Jurkat, Clone E6-1 (cell line): ENCODE measurements at regions not wholly inside any gene's neighbourhood (a gene's known extent, or its start where the extent isn't known, plus 50 kb on each side); places are given as distances from the start of the nearest gene placed in this dataset.

Source experiments
- DNase-seq: peaks from one replicate; pipeline ENCODE4 v3.0.0-alpha.2; 2011; ENCODE audit warnings: low read depth, low spot score
- H3K4me3 ChIP-seq: 2 replicates; pipeline ENCODE4 v1.5.1; 2011; ENCODE audit warnings: mild to moderate bottlenecking, low read length, control low read depth, moderate library complexity

DNA sequence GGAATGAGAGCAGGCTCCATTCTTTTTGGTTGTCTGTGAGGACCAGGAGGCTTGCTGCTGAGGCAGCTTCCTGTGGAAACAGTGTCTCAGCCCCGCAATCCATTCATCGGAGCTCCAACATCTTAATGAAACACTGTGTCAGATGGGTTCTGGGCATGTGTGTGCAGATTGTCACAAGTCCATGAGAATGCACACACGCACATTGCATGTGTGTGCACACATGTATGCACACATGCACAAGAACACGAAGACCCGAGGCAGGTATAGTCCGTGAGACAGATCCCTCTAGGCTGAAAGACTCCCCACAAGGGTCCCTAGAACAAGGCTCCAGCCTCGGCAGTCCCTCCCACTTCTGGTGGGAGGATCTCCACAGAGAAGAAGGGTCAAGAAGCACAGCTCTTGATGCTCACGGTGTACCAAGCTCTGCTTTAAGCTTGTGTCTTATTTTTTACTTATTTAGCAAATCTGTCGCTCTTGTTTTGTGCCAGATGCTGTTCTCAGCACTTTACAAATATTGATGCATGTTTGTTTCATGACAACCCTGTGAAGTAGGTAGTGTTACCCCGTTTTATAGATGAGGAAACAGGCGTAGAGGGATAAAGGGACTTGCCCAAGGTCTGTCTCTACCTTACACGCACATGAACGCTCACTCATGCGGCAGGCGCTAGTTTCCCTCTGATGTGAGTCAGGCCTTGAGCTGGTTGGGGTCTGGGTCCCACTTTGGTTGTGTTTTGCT, 213.1 kb downstream of the SEC14L1 start:
- no peak overlapping the region for H3K4me3 ChIP-seq
- DNase-seq = no peak

DNA sequence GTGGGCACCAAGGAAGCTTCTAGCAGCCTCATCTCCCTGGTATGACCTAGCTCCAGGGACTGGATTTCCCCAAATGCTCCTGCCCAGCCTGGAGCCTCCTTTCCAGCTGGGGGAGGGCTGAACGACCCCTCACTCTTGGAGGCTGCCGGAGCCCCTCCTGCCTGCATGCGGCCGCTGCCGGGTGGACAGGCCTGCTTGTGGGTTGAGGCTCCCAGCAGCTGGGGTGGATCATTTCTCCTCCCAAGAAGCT, 213.6 kb downstream of the SEC14L1 start:
- H3K4me3 ChIP-seq = no peak overlapping the region
- DNase-seq = no peak

DNA sequence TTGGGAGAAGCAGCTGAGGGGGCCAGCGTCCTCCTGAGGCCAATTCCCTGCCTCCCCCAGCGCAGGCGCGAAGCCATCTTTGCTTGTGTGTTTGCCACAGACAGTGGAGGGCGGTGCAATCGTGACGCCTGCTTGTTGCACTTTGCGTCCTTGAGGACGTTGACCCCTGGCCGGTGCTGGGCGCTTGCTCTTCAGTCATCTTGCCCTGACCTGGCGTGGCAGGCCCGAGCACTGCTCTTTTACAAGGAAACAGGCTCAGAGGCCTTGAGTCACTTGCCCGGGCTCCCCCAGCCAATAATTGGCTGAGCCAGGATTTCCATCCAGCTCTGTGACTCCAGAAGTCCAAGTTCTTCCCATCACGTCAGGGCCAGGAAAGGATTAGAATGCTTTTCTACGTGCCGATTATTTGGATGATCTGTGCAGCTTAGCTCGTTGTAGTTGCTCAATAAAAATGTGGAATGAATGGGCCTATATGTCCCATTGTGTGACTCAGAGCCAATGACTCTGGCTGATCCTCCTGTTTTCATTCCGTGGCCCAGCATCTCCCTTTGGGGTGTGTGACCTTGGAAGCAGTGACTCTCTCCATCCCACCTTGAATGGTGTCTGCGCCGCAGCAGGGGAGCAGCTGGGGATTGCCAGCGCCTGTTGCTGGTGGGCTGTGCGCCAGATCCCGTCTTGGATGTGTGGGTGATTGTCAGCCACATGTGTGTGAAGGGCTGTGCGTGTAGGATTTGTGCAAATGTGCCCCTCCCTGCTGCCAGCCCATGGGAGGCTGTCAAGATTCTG, 214.1 kb downstream of the SEC14L1 start:
- no peak for DNase-seq
- no peak overlapping the region for H3K4me3 ChIP-seq

DNA sequence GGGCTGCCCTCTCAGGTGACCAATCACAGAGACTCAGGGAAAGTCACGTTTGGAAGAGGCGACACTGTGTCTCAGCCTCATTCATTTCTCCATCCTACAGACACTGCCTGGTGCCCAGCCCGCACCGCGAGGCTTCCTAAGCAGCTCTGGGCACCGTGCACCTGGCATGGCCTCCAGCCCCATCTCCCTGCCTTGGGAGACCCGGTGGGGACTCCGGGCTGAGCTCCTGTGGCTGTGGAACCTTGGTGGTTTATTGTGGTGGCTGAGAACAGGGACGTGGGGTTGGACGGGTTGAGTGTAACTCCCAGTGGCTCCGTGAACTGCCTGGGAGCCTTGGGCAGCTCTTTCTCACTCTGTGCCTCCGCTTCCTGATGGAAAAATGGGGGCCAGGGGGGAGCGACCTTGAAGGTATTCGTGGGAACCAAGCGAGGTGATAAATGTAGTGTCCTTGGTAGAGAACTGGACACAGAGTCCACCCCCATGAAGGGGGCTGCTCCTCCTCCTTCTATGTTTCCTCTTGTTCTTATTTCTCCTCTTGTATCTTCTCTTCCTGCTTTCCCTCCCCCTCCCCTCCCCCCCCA, 215.4 kb downstream of the SEC14L1 start:
- DNase-seq = no peak
- H3K4me3 ChIP-seq = no peak overlapping the region

DNA sequence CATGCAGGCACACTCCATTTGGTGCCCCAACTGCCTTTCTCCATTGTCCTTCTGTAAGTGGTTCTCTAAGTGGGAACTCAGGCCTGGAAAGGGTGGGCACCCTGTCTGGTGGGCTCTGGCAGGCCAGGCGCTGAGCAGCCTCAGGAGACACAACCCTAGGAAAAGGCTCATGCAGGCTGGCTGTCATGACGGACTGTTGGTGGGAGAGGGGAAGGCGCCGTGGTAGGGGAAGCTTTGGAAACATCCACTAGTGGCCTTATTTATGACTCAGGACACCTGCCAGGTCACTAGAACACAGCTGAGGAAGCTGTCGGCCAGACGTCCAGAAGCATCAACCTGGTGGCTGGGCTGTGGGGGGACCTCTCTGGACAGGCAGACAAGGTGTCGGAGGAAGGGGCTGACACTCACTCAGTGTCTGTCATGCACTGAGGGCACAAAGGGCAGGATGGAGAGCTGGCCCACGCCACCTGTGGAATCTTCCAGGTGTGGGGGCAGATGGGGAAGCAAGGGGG, 216.0 kb downstream of the SEC14L1 start:
- H3K4me3 ChIP-seq = no peak overlapping the region
- DNase-seq = no peak

DNA sequence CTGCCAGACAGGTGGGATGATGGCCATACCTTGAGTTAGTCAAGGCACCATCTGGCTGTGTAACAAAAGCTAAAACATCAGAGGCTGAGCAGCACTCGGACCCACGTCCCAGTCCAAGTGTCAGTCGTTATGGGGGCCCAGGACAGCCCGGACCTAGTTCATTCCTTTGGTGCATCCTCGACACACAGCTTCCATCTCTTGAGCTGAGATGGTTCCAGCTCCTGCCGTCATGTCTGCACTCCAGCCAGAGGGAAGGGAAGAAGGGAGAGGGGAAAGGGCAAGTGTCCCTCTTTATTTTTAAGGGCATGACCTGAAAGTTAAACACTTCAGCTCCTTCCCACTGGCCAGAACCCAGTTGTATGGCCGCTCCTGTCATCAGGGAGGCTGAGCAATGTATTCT, 218.0 kb downstream of the SEC14L1 start:
- DNase-seq = no peak
- no peak overlapping the region for H3K4me3 ChIP-seq

DNA sequence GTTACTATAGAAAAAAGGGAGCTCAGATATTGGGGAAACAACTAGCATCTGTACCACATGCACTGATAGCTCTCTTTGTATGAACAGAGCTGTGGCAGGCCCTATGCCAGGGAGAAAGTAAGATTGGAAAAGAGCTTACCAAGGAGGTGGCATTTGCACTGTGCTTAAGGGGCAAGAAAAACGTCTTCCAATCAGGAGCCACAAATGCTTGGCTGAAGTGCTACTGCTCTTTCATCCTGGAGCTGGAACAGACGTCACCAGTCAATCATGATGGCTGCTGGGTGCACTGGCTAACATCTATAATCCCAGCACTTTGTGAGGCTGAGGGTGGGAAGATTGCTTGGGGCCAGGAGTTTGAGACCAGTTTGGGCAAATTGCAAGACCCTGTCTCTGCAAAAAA, 218.5 kb downstream of the SEC14L1 start:
- no peak overlapping the region for H3K4me3 ChIP-seq
- DNase-seq = no peak

DNA sequence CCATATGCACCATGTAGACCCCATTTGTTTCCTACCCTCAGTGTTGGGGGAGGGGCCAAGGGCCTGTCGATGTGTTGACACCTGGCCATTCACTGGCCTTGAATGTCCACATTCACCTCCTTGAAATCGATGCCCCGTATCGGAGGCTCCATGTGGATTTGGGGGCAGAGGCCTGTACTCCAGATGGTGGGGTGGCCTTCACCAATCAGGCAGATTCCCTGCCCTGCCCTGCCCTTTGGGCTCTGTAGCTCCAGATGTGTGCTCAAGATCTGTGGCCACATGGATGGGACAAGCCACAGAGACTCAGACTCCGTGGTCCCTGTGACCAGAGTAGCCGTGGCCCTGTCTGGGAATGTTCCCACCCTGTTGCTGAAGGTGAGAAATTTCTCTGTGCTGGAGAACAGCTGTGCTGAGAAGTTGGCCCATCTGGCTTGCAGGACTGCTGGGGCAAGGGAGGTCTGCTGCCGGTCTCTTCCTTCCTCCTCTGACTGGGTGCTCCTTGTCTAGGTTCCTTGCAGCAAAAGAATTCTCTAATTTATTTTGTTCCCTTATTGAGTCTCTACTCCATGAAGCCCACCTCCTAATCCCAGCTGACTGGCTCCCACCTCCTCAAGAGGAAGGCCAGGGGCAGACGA, 221.3 kb downstream of the SEC14L1 start:
- no peak for DNase-seq
- no peak overlapping the region for H3K4me3 ChIP-seq

DNA sequence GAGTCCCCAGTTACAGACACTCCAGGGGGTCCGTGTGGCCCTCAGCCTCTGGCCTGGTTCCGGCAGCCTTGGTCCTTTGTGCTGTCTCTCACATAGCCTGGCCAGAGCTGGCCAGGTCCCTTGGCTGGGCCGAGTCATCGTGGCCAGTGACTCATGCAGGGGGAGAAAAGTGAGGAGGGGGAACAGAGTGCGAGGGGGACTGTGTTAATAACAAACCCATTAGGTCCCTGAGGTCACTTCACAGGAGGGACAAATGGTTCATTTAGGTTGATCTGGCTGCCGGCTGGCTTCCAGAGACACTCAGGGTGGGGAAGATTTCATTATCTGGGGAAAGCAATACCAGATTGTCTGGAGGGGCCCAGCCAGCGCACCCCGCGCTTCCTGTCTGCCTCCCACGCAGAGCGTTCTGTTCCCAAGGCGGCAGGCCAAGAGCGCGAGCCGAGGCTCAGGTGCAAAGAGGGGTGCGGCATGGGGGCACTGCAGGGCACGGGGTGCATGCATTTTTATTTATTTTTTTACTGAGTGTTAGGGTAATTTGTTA, 223.1 kb downstream of the SEC14L1 start:
- DNase-seq = no peak
- no peak overlapping the region for H3K4me3 ChIP-seq

DNA sequence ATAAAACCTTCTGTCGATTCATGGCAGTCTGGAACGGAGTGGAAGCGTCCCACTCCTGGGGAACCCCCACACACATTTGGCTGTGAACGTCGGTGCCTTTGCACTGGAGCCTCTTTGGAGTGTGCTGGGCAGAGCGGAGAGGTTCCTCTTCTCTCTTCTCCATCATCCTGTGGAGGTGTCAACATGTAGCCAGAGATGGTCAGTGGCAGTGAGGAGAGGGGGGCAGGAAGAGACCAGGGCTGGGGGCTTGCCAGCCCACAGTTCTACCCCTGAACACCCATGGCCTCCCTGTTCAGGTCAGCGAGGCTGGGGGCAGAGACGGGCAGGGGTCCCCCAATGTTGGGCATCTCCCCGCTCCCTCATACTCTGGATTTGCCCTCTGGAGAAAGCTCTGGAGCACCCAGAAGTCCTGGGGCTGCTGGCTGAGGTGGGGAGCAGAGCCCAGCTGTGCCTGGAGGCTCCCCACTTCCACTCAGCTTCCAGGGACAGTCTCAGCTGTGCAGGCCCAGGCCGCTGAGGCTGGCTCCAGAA, 223.7 kb downstream of the SEC14L1 start:
- no peak overlapping the region for H3K4me3 ChIP-seq
- DNase-seq = no peak

DNA sequence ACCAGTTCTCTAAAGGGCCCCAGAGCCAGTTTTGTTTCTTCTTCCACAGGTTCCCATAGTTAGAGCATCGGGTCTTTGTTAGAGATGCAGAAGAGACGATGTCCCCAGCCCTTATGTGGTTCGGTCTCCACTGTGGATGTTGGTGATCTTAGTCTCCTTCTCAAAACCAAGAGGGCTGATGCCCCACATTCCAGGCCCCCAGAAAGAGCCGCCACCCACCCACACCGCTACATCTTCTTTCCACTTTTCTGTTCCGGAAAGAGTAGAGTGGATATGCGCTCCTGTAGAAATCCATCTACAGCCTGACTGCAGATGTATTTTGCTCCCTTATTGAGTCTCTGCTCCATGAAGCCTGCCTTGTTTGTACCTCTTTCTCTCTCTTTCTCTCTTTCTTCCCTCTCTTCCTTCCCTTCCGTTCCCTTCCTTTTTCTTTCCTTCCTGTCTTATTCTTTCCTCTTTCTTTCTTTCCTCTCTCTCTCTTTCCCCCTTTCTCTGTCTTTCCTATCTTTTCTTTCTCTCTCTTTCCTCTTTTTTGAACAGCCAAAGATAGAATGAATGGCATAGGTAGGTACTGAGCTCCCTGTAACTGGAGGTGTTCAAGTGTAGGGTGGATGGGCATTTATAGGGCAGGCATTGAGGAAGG, 224.3 kb downstream of the SEC14L1 start:
- no peak overlapping the region for H3K4me3 ChIP-seq

DNA sequence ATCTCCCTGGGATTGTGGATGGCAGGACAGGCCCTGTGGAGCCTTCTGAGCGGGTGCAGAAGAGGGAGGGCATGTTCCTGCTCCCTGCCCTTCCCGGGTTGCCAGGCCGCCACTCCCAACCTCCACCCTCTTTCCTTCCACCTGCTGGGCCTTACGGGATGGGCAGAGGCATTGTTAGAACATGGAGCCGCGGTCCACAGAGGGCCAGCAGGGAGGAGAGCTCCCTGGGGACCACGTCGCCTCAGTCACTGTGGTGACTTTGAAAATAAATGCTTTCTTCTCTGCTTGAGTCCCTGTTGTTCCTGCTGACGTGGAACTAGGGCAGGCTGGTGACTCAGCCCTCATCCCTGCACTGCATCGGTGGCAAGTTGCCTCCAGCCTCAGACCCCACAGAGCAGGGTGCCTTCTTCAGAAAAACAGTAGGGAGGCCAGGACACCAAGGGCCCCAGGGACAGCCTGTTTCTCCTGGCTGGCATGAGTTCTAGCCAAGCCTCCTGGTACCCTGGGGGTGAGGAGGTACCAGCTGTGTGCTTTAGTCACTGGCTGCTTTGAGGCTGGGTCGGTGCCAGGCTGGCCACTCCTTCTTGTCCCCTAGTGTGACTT, 224.9 kb downstream of the SEC14L1 start:
- no peak for DNase-seq
- H3K4me3 ChIP-seq = no peak overlapping the region

More for the DNA sequence above, 224.3 kb downstream of the SEC14L1 start:
- DNase-seq = no peak

DNA sequence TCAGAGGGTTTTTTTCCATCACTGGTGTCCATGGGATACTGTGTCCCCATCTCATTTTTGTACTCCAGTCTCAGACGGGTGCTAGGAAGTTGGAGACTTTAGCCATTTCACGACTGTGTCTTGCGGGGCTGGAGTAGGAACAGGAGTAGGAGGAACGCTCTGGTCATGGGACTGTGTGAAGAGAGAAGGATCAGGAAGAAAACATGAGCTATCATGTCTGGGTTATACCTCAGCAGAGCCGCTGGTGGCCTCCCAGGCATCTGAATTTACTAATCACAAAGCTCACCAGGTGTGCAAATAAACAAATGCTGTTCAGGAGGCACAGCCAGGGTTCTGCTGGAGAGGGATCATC, 225.4 kb downstream of the SEC14L1 start:
- no peak overlapping the region for H3K4me3 ChIP-seq
- no peak for DNase-seq

DNA sequence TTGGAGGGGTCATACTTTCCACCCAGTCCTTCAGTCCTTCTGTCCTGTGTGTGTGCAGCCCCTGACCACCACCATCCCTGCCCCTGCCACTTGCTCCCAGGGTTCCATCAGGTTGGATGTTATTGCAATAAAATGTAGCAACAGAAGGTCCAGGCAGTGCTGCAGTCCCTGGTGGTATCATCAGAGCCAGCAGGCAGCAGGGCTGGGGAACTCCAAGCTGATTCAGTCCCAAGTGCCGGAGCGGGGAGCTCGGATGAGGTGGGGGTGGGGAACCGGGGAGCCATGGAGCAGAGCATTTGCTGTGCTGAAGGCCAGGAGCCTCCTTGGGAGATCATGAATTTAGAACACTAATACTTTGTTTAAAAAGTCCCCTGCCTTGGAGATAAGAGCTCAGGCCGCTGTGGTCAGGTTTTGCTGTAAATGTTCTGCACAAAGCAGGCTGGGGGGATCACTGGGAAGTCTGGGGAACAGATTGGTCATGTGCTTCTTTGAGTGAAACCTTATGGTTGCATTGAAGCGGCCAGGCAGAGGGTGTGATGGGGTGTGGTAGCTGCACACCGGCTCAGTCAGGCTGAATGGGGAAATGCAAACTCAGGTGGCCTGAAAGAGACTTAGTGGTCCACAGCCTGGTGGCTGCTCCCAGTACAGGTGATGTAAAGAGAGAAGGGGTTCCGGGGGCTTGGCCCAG, 225.9 kb downstream of the SEC14L1 start:
- no peak for DNase-seq
- no peak overlapping the region for H3K4me3 ChIP-seq

DNA sequence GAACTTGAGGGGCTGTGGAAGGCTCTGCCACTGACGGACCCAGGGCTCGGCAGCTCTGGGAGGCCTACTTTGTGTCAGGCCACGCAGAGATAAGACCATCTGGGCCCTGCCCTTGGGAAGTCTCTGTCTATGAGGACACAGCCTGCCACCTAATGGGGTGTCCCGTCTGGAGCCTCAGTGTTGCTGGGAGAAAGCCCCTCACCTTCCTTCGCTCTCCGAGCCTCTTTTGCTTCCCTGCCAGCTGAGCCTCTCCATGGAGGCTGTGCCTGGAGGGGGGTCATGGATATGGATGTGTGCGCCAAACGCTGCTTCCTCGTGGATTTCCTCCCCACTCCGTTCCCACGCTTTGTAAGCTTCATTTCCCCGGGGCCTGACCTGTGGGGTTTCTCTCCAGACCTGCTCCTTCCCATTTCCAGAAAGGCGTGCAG, 228.8 kb downstream of the SEC14L1 start:
- H3K4me3 ChIP-seq = no peak overlapping the region
- DNase-seq = no peak

DNA sequence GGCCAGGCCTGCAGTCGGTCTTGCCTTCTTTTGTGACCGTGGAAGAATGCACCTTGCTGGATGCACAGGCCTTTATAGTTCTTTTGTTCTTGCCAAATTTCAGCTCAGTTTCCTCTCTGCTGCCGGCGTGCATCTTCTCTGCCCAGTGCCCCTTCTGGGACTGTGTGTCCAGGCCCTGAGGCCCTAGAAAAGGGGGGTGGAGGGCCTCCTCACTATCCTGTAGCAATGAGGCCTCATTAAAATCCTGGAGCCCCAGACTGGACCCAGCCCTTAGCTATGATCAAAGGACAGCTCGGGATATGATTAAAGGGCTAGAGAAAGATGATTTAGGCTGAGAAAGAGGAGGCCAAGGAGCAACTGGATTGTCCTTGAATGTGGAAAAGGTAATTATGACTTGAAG, 229.8 kb downstream of the SEC14L1 start:
- DNase-seq = no peak

DNA sequence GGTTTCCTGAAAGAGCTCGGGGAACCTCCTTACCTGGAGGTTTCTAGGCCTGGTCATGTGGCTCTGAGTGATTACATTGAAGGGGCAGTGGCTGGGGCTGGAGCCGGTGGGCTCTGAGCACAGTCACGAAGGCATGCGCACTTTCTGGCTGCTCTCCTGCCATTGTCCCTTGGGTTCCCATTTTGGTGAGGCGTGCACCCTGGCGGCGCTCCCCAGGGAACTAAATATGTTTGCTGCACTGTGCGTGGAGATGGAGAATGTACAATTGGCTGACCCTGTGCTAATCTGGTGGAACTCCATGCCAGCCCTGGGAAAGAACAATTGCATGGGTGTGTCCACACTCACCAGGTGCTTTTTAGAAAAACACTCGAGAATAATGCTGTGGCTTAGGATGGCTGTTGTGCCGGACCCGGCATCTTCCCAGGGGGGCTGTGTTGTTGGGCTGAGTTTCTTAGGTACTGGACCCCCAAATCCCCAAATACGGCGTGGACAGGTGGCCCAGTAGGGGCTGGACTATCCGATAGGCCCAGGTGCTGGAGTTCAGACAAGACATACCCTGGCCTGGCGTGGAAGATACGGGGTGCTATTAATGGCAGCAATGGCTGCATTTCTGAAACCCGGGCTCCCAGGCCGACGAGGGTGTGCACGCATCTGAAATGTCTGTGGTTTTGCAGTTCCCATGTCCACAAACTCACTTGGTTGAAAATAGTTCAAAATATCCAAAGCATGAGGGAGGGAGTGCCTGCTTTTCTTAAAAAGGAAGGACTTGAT, 230.5 kb downstream of the SEC14L1 start:
- H3K4me3 ChIP-seq = no peak overlapping the region
- DNase-seq = no peak

More for the DNA sequence above, 229.8 kb downstream of the SEC14L1 start:
- no peak overlapping the region for H3K4me3 ChIP-seq
